NCI-H1092 treated with DMSO at 0.1 percent for 48 hours (cell line): ENCODE measurements at regions not wholly inside any gene's neighbourhood (a gene's known extent, or its start where the extent isn't known, plus 50 kb on each side); places are given as distances from the start of the nearest gene placed in this dataset.

Experiments used
- DNase-seq: peaks from one replicate; lab custom pipeline; 2025; lab: John Stamatoyannopoulos, UW

DNA sequence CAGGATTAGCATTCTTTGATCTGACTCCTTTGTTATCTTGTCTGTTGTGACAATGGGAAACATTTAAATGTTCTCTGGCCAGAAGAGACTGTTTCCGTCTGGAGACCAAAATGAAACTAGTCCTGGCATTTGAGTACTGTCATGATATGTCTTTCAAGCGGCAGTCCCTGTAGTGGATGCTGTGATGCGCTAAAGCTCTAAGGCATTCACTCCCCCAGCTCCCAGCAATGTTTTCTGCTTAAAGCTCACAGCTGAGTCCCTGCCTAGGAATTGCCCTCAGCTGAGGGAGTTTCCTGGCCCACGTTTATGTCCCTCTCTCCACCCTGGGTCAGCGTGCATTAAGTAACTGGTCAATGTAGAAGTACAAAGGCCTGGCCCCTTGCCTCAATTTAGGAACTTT is 109.4 kb downstream of the UCHL5 start:
- no peak for DNase-seq

DNA sequence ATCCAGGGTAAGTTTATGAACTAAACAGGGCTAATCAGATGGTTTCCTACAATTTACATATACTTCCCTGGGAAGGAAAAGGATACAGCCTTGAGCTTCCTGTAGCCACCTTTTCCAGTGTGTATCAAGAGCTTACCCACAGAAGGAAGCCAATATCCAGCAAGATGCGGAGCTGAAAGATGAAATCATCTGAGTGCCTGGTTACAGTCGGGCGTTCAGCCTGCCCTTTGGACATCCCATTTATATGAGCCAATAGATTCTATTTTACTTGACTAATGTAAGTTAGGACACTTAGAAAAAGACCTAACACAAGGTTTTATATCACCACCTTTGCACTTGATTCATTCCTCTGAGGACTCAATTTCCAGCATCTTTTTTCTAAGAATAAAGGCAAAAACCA is 108.2 kb downstream of the UCHL5 start:
- DNase-seq: no peak

DNA sequence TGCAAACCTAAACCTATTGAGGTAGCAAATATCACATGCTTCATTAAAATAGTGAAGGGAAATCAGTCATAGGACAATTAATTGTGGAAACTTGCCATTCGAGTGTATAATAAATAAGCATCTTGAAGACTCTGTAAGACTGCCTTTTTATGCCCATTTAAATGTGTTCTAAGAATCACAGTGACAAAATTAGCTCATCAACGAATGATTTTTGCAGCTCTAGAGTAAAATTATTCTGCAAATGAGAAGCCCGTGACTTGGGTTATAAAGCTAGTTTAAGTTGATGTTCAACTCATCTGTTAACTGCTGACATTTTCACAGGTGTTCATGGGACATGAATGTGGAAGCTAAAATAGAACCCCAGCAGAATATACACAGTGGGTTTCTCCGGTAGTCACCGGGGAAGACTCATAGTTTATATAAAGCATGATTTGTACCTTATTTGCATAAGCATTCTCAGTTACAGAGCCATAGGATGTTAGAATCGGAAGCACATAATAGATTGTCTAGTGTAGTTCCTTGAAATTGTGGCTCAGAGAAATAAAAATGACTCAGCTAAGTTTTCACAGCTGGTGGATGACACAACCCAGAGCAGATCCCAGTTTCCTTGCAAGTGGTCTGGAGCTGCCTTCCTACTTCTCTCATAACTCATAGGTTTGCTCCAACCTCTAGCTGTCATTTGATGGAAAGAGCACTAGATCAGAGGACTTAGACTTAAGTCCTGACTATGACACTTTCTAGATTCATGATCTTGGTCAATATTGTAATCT is 107.3 kb downstream of the UCHL5 start:
- DNase-seq: no peak

- DNase-seq: no peak
These were observed 106.5 kb downstream of the UCHL5 start for GRCh38 chr1:192952646-192953045.

DNA sequence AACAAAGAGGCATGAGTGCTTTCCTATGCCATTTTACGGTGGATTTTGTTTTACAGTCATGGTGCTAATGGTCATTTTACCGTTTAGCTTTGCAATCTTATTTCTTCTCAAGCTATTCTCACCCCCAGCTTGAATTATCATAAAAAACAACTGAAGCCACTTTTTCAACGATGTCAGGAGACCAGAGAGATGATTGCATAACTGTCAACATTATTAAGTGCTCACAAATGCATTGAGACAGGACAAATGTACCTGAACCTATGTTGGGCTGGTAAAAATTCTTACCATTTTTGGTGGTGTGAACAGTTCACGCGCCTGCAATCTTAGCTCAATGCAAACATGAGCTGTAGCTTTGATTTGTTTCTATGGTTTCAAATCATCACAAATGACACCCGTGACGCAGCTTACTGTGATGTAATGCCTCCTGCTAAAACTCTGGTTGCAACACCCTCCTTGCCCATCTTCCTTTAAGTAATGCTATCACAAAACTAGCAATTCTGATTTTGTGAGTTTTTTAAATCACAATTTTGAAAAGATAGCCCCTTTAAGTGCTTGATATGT is 104.4 kb downstream of the UCHL5 start:
- no peak for DNase-seq

GRCh38 chr1:192958350-192958749 is 100.8 kb downstream of the UCHL5 start:
- DNase-seq: no peak

GRCh38 chr1:192958871-192959270 is 100.3 kb downstream of the UCHL5 start:
- DNase-seq: no peak

- DNase-seq: no peak
These were observed 99.4 kb downstream of the UCHL5 start for GRCh38 chr1:192959657-192960186.
